Loucy (cell line): ENCODE measurements at regions not wholly inside any gene's neighbourhood (a gene's known extent, or its start where the extent isn't known, plus 50 kb on each side); places are given as distances from the start of the nearest gene placed in this dataset.

Source experiments
- H2AFZ ChIP-seq: fragments of 200-600 bp; sonication (generic); 2 replicates; pipeline ENCODE4 v1.6.0; 2016; ENCODE audit warnings: antibody characterized with exemption, mild to moderate bottlenecking, low read length, moderate library complexity
- H3F3A ChIP-seq: fragments of 200-600 bp; 2 replicates; pipeline ENCODE4 v1.6.0; 2016; ENCODE audit warnings: antibody characterized with exemption, low read depth, mild to moderate bottlenecking
- H3K27me3 ChIP-seq: fragments of 200-600 bp; sonication (generic); 2 replicates; pipeline ENCODE4 v1.6.1; 2014; ENCODE audit warnings: low read length, mild to moderate bottlenecking; ENCODE audit not compliant: insufficient read depth, poor library complexity, severe bottlenecking
- H3K36me3 ChIP-seq: fragments of 200-600 bp; sonication (generic); 2 replicates; pipeline ENCODE4 v1.6.1; 2016; ENCODE audit warnings: low read length; ENCODE audit not compliant: insufficient read depth
- H3K4me1 ChIP-seq: fragments of 200-600 bp; sonication (generic); 2 replicates; pipeline ENCODE4 v1.5.1; 2014; ENCODE audit warnings: low read length, mild to moderate bottlenecking; ENCODE audit not compliant: insufficient read depth, poor library complexity, severe bottlenecking
- H3K4me2 ChIP-seq: fragments of 200-600 bp; sonication (generic); 2 replicates; pipeline ENCODE4 v1.6.0; 2014; ENCODE audit warnings: antibody characterized with exemption, low read length, low read depth, mild to moderate bottlenecking; ENCODE audit not compliant: poor library complexity, severe bottlenecking
- H3K4me3 ChIP-seq: fragments of 200-600 bp; sonication (generic); 2 replicates; pipeline ENCODE4 v1.5.1; 2014; ENCODE audit warnings: low read length, mild to moderate bottlenecking, mixed read lengths; ENCODE audit not compliant: poor library complexity, severe bottlenecking
- H3K79me2 ChIP-seq: fragments of 200-600 bp; sonication (generic); 2 replicates; pipeline ENCODE4 v1.6.1; 2014; ENCODE audit warnings: low read length; ENCODE audit not compliant: insufficient read depth
- H3K9ac ChIP-seq: fragments of 200-600 bp; sonication (generic); 2 replicates; pipeline ENCODE4 v1.6.0; 2014; ENCODE audit warnings: mild to moderate bottlenecking, low read depth, low read length, moderate library complexity; ENCODE audit not compliant: poor library complexity, severe bottlenecking
- H3K9me2 ChIP-seq: fragments of 200-600 bp; sonication (generic); replicated peaks from 2 replicates; pipeline ENCODE4 v1.6.1; 2016; ENCODE audit warnings: low read depth, low read length, mixed read lengths
- H3K9me3 ChIP-seq: fragments of 200-600 bp; sonication (generic); 2 replicates; pipeline ENCODE4 v1.6.1; 2014; ENCODE audit warnings: mild to moderate bottlenecking, antibody characterized with exemption, low read length, low read depth; ENCODE audit not compliant: insufficient read depth
- H4K20me1 ChIP-seq: fragments of 200-600 bp; sonication (generic); 2 replicates; pipeline ENCODE4 v1.6.0; 2014; ENCODE audit warnings: antibody characterized with exemption, low read length, mild to moderate bottlenecking; ENCODE audit not compliant: insufficient read depth, poor library complexity, severe bottlenecking
- EZH2phosphoT487 ChIP-seq: fragments of 200-600 bp; IDR thresholded peaks from 2 replicates; pipeline ENCODE4 v1.6.1; 2018; ENCODE audit warnings: antibody characterized with exemption, mild to moderate bottlenecking, moderate library complexity, borderline replicate concordance
- TF ChIP-seq, protein P1 (sequence below): fragments of 200-600 bp; sonication (generic); conservative IDR thresholded peaks from 2 replicates; pipeline ENCODE4 v1.5.1; 2014; ENCODE audit warnings: mild to moderate bottlenecking, antibody characterized with exemption, low read length

DNA sequence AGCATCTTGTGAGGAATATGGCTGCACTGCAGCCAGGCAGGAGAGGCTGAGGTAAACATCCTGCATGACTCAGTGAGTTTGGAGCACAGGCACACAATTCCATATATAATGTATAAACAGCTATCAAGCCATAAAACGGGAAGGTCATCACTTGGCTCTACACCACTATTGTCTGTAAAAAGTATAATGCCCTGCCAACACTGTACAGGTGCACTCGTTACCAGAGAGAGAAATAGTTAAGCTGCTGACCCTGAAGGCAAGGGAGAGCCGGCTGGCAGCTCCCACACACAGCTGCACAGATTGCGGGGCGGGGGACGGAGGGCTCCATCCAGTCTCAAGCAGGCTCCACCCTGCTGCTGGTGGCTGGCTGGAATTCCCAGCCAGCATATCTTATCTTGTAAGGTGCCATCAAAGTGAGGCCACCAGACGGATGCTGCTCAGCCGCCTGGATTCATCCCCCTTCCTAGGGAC is 668.1 kb downstream of the SLITRK5 start:
- Histone ChIP-seq H3K4me3 (no peak overlapping the region), H4K20me1 (no peaks in the 10 kb centered on the region), H2AFZ (no peak overlapping the region), H3K4me1 (no peaks in the 10 kb centered on the region), H3K4me2 (no peak overlapping the region), H3K9me3 (0 out of 2 replicates have a peak, but pooled peaks cover 3% of the 10 kb centered on the region), H3K9me2 (no peaks in the 10 kb centered on the region), H3K36me3 (no peaks in the 10 kb centered on the region), H3K27me3 (no peaks in the 10 kb centered on the region), H3F3A (no peaks in the 10 kb centered on the region), H3K9ac (no peak overlapping the region), H3K79me2 (no peaks in the 10 kb centered on the region)
- no peak for TF ChIP-seq EZH2phosphoT487
- TF ChIP-seq, protein P1, sequence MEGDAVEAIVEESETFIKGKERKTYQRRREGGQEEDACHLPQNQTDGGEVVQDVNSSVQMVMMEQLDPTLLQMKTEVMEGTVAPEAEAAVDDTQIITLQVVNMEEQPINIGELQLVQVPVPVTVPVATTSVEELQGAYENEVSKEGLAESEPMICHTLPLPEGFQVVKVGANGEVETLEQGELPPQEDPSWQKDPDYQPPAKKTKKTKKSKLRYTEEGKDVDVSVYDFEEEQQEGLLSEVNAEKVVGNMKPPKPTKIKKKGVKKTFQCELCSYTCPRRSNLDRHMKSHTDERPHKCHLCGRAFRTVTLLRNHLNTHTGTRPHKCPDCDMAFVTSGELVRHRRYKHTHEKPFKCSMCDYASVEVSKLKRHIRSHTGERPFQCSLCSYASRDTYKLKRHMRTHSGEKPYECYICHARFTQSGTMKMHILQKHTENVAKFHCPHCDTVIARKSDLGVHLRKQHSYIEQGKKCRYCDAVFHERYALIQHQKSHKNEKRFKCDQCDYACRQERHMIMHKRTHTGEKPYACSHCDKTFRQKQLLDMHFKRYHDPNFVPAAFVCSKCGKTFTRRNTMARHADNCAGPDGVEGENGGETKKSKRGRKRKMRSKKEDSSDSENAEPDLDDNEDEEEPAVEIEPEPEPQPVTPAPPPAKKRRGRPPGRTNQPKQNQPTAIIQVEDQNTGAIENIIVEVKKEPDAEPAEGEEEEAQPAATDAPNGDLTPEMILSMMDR: no peak

- no peak for TF ChIP-seq EZH2phosphoT487
- TF ChIP-seq, protein P1: no peak
- Histone ChIP-seq H2AFZ (no peak overlapping the region), H4K20me1 (no peaks in the 10 kb centered on the region), H3K36me3 (no peaks in the 10 kb centered on the region), H3K79me2 (no peaks in the 10 kb centered on the region), H3K4me1 (no peaks in the 10 kb centered on the region), H3K9ac (no peak overlapping the region), H3K27me3 (no peaks in the 10 kb centered on the region), H3K9me2 (no peaks in the 10 kb centered on the region), H3K9me3 (0 out of 2 replicates have a peak, but pooled peaks cover 2% of the 10 kb centered on the region), H3K4me3 (no peak overlapping the region), H3K4me2 (no peak overlapping the region), H3F3A (no peaks in the 10 kb centered on the region)
Measured at GRCh38 chr13:88345171-88345847, 674.1 kb downstream of the SLITRK5 start.

DNA sequence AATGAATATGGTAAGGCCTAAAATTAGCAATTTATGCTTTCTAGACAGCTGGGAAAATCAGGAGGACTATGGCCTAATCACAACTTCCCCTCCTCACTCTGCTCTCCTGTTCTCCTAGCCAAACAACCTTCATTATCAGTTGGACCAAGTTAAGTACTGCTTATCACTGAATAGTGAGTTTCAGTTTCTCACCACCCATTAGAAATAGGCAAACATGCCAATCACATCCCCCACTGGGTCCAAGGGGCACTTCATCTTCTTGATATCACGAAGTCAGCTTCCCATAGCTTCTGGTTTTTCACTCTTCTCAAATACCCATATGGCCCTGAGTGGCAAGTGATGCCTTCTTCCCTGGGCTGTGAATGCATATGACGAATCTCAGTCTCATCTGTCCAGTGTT is 689.6 kb downstream of the SLITRK5 start:
- Histone ChIP-seq H3K79me2 (no peaks in the 10 kb centered on the region), H3K9me3 (no peaks in the 10 kb centered on the region), H2AFZ (no peak overlapping the region), H4K20me1 (no peaks in the 10 kb centered on the region), H3K27me3 (no peaks in the 10 kb centered on the region), H3K4me2 (no peak overlapping the region), H3K9me2 (no peaks in the 10 kb centered on the region), H3F3A (no peaks in the 10 kb centered on the region), H3K4me3 (no peak overlapping the region), H3K4me1 (no peaks in the 10 kb centered on the region), H3K36me3 (no peaks in the 10 kb centered on the region), H3K9ac (no peak overlapping the region)
- TF ChIP-seq EZH2phosphoT487: no peak
- TF ChIP-seq, protein P1: no peak
